Neural cell (in vitro differentiated cells): ENCODE measurements at regions not wholly inside any gene's neighbourhood (a gene's known extent, or its start where the extent isn't known, plus 50 kb on each side); places are given as distances from the start of the nearest gene placed in this dataset.

ENCODE experiments used
- CTCF ChIP-seq: fragments of 450-650 bp; IDR thresholded peaks from 2 replicates; pipeline ENCODE4 v1.5.1; 2014; ENCODE audit warnings: antibody characterized with exemption, mild to moderate bottlenecking, moderate library complexity; ENCODE audit not compliant: poor library complexity, severe bottlenecking
- EP300 ChIP-seq: fragments of 450-650 bp; conservative IDR thresholded peaks from 2 replicates; pipeline ENCODE4 v1.6.1; 2014; ENCODE audit warnings: antibody characterized with exemption, mild to moderate bottlenecking, moderate library complexity; ENCODE audit not compliant: poor library complexity, severe bottlenecking
- EZH2 ChIP-seq: fragments of 200-600, 300-800 bp; shearing (Covaris generic), sonication (generic); IDR thresholded peaks from 2 replicates; pipeline ENCODE4 v1.6.1; 2014; ENCODE audit warnings: antibody characterized with exemption, low read length, borderline replicate concordance, mild to moderate bottlenecking; ENCODE audit not compliant: insufficient read depth, poor library complexity, severe bottlenecking
- MXI1 ChIP-seq: fragments of 450-650 bp; conservative IDR thresholded peaks from 2 replicates; pipeline ENCODE4 v1.6.1; 2014; ENCODE audit warnings: antibody characterized with exemption, mild to moderate bottlenecking; ENCODE audit not compliant: poor library complexity, severe bottlenecking
- POLR2AphosphoS5 ChIP-seq: IDR thresholded peaks from 2 replicates; pipeline ENCODE4 v1.6.1; 2012
- RAD21 ChIP-seq: fragments of 450-650 bp; conservative IDR thresholded peaks from 2 replicates; pipeline ENCODE4 v1.6.1; 2014; ENCODE audit warnings: antibody characterized with exemption, mild to moderate bottlenecking, moderate library complexity
- REST ChIP-seq: IDR thresholded peaks from 2 replicates; pipeline ENCODE4 v1.6.1; 2012; ENCODE audit warnings: borderline replicate concordance
- TAF1 ChIP-seq: IDR thresholded peaks from 2 replicates; pipeline ENCODE4 v1.6.1; 2012; ENCODE audit warnings: low read depth

- TF ChIP-seq CTCF (no peak), RAD21 (no peak), POLR2AphosphoS5 (no peak), REST (no peak), TAF1 (no peak), MXI1 (no peak), EP300 (no peak), EZH2 (no peak)
Observed at GRCh38 chr11:21631991-21632390, 560.9 kb upstream of the ANO5 start.
